HepG2 (cell line): ENCODE measurements at regions not wholly inside any gene's neighbourhood (a gene's known extent, or its start where the extent isn't known, plus 50 kb on each side); places are given as distances from the start of the nearest gene placed in this dataset.

Experiments
- ETV5 ChIP-seq: IDR thresholded peaks from 2 replicates; pipeline ENCODE4 v1.6.1; 2018; ENCODE audit warnings: missing biosample characterization, missing genetic modification reagents, inconsistent platforms, borderline replicate concordance
- ISL2 ChIP-seq: sonication (generic); formaldehyde crosslinking; IDR thresholded peaks from 2 replicates; pipeline ENCODE4 v1.5.0; 2020; ENCODE audit warnings: missing genetic modification reagents
- PHF21A ChIP-seq: sonication (generic); formaldehyde crosslinking; IDR thresholded peaks from 2 replicates; pipeline ENCODE4 v1.5.0; 2020; ENCODE audit warnings: mild to moderate bottlenecking, missing genetic modification reagents
- POLR2G ChIP-seq: fragments of 200-400 bp; formaldehyde crosslinking; IDR thresholded peaks from 2 replicates; pipeline ENCODE4 v1.6.1; 2018; ENCODE audit warnings: mild to moderate bottlenecking, low read depth, low read length, moderate library complexity
- RFX5 ChIP-seq: IDR thresholded peaks from 2 replicates; pipeline ENCODE4 v1.6.1; 2011; ENCODE audit warnings: low read depth, low read length, improper control_type of control experiment
- SP1 ChIP-seq, 2 experiments: fragments of 450-650 bp in 1 of 2; sonication (generic) in 1 of 2; formaldehyde crosslinking in 1 of 2; IDR thresholded peaks; 2 replicates each; pipeline versions ENCODE4 v1.4.0 to v1.6.1; 2016 to 2020; ENCODE audit warnings: missing genetic modification reagents in 1 of 2
- ZNF101 ChIP-seq: sonication (generic); formaldehyde crosslinking; IDR thresholded peaks from 2 replicates; pipeline ENCODE4 v1.4.0; 2020; ENCODE audit warnings: mild to moderate bottlenecking, low read depth, missing genetic modification reagents, borderline replicate concordance
- ZNF577 ChIP-seq: sonication (generic); formaldehyde crosslinking; IDR thresholded peaks from 2 replicates; pipeline ENCODE4 v1.4.0; 2020; ENCODE audit warnings: mild to moderate bottlenecking, low read depth, missing genetic modification reagents, borderline replicate concordance
- ZNF614 ChIP-seq: IDR thresholded peaks from 2 replicates; pipeline ENCODE4 v1.6.1; 2018; ENCODE audit warnings: missing biosample characterization, missing genetic modification reagents, inconsistent platforms, borderline replicate concordance
- ZNF652 ChIP-seq: IDR thresholded peaks from 2 replicates; pipeline ENCODE4 v1.6.1; 2016; ENCODE audit warnings: low read depth, borderline replicate concordance
- ZNF737 ChIP-seq: sonication (generic); formaldehyde crosslinking; IDR thresholded peaks from 2 replicates; pipeline ENCODE4 v1.5.0; 2020; ENCODE audit warnings: missing genetic modification reagents, mild to moderate bottlenecking, borderline replicate concordance
- TF ChIP-seq, protein P1 (sequence below): sonication (generic); formaldehyde crosslinking; IDR thresholded peaks from 2 replicates; pipeline ENCODE4 v1.9.0; 2022; ENCODE audit warnings: missing genetic modification reagents, mild to moderate bottlenecking, borderline replicate concordance
- TF ChIP-seq, protein P2 (sequence below): sonication (generic); formaldehyde crosslinking; IDR thresholded peaks from 2 replicates; pipeline ENCODE4 v1.5.1; 2020; ENCODE audit warnings: mild to moderate bottlenecking, missing genetic modification reagents, moderate library complexity
- TF ChIP-seq, protein P3 (sequence below): sonication (generic); formaldehyde crosslinking; IDR thresholded peaks from 2 replicates; pipeline ENCODE4 v1.4.0; 2020; ENCODE audit warnings: mild to moderate bottlenecking, missing genetic modification reagents, borderline replicate concordance
- TF ChIP-seq, protein P4 (sequence below): sonication (generic); formaldehyde crosslinking; IDR thresholded peaks from 2 replicates; pipeline ENCODE4 v1.4.0; 2020; ENCODE audit warnings: missing genetic modification reagents, borderline replicate concordance

DNA sequence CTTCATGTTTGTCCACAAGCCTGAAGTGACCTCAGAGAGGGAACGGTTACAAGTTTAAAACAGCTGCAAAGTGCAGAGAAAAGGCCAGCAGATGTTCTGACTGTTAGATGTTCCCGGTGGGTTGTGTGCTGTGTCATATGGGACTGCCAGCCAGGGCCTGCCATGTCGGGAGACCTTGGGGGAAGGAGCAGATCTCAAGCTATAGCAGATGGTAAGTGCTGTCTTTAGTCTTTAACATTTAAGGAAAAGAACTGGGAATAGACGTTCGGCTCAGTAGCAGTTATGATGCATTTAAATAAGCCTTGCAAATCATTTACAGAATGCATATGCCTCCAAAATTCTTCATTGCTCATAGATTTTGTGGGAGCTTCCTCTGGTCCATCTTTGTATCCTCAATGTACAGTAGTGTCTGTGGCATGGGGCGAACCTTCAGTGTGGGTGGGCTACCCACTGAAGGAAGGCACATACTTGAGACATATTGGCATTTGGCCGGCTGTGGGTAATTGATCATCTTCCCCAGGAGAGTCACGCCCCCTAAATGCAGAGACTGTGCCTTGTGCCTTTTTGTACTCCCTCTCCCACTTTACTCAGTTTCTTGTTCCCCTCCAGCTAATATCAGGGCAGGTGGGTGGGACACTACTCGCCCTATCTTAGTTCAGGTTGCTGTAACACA lies 131.9 kb downstream of the NPIPB5 start (continued):
- TF ChIP-seq, protein P1, sequence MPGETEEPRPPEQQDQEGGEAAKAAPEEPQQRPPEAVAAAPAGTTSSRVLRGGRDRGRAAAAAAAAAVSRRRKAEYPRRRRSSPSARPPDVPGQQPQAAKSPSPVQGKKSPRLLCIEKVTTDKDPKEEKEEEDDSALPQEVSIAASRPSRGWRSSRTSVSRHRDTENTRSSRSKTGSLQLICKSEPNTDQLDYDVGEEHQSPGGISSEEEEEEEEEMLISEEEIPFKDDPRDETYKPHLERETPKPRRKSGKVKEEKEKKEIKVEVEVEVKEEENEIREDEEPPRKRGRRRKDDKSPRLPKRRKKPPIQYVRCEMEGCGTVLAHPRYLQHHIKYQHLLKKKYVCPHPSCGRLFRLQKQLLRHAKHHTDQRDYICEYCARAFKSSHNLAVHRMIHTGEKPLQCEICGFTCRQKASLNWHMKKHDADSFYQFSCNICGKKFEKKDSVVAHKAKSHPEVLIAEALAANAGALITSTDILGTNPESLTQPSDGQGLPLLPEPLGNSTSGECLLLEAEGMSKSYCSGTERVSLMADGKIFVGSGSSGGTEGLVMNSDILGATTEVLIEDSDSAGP (CRISPR knock-in tag) = no peak
- TF ChIP-seq SP1 (IDR thresholded peaks at IDR 0.05) = no peak
- no peak for TF ChIP-seq SP1 (CRISPR knock-in tag; IDR thresholded peaks at IDR 0.05)
- TF ChIP-seq ISL2 (CRISPR knock-in tag) = no peak
- TF ChIP-seq, protein P2, sequence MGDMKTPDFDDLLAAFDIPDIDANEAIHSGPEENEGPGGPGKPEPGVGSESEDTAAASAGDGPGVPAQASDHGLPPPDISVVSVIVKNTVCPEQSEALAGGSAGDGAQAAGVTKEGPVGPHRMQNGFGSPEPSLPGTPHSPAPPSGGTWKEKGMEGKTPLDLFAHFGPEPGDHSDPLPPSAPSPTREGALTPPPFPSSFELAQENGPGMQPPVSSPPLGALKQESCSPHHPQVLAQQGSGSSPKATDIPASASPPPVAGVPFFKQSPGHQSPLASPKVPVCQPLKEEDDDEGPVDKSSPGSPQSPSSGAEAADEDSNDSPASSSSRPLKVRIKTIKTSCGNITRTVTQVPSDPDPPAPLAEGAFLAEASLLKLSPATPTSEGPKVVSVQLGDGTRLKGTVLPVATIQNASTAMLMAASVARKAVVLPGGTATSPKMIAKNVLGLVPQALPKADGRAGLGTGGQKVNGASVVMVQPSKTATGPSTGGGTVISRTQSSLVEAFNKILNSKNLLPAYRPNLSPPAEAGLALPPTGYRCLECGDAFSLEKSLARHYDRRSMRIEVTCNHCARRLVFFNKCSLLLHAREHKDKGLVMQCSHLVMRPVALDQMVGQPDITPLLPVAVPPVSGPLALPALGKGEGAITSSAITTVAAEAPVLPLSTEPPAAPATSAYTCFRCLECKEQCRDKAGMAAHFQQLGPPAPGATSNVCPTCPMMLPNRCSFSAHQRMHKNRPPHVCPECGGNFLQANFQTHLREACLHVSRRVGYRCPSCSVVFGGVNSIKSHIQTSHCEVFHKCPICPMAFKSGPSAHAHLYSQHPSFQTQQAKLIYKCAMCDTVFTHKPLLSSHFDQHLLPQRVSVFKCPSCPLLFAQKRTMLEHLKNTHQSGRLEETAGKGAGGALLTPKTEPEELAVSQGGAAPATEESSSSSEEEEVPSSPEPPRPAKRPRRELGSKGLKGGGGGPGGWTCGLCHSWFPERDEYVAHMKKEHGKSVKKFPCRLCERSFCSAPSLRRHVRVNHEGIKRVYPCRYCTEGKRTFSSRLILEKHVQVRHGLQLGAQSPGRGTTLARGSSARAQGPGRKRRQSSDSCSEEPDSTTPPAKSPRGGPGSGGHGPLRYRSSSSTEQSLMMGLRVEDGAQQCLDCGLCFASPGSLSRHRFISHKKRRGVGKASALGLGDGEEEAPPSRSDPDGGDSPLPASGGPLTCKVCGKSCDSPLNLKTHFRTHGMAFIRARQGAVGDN (CRISPR knock-in tag) = no peak
- TF ChIP-seq, protein P3, sequence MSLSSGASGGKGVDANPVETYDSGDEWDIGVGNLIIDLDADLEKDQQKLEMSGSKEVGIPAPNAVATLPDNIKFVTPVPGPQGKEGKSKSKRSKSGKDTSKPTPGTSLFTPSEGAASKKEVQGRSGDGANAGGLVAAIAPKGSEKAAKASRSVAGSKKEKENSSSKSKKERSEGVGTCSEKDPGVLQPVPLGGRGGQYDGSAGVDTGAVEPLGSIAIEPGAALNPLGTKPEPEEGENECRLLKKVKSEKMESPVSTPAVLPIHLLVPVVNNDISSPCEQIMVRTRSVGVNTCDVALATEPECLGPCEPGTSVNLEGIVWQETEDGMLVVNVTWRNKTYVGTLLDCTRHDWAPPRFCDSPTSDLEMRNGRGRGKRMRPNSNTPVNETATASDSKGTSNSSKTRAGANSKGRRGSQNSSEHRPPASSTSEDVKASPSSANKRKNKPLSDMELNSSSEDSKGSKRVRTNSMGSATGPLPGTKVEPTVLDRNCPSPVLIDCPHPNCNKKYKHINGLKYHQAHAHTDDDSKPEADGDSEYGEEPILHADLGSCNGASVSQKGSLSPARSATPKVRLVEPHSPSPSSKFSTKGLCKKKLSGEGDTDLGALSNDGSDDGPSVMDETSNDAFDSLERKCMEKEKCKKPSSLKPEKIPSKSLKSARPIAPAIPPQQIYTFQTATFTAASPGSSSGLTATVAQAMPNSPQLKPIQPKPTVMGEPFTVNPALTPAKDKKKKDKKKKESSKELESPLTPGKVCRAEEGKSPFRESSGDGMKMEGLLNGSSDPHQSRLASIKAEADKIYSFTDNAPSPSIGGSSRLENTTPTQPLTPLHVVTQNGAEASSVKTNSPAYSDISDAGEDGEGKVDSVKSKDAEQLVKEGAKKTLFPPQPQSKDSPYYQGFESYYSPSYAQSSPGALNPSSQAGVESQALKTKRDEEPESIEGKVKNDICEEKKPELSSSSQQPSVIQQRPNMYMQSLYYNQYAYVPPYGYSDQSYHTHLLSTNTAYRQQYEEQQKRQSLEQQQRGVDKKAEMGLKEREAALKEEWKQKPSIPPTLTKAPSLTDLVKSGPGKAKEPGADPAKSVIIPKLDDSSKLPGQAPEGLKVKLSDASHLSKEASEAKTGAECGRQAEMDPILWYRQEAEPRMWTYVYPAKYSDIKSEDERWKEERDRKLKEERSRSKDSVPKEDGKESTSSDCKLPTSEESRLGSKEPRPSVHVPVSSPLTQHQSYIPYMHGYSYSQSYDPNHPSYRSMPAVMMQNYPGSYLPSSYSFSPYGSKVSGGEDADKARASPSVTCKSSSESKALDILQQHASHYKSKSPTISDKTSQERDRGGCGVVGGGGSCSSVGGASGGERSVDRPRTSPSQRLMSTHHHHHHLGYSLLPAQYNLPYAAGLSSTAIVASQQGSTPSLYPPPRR = no peak
- 0 out of 2 replicates have a peak, but pooled peaks have one; percentile 8 for TF ChIP-seq ETV5 (CRISPR knock-in tag)
- TF ChIP-seq POLR2G = no peak
- no peak for TF ChIP-seq RFX5
- TF ChIP-seq PHF21A (CRISPR knock-in tag) = no peak
- TF ChIP-seq, protein P4, sequence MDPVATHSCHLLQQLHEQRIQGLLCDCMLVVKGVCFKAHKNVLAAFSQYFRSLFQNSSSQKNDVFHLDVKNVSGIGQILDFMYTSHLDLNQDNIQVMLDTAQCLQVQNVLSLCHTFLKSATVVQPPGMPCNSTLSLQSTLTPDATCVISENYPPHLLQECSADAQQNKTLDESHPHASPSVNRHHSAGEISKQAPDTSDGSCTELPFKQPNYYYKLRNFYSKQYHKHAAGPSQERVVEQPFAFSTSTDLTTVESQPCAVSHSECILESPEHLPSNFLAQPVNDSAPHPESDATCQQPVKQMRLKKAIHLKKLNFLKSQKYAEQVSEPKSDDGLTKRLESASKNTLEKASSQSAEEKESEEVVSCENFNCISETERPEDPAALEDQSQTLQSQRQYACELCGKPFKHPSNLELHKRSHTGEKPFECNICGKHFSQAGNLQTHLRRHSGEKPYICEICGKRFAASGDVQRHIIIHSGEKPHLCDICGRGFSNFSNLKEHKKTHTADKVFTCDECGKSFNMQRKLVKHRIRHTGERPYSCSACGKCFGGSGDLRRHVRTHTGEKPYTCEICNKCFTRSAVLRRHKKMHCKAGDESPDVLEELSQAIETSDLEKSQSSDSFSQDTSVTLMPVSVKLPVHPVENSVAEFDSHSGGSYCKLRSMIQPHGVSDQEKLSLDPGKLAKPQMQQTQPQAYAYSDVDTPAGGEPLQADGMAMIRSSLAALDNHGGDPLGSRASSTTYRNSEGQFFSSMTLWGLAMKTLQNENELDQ (CRISPR knock-in tag) = no peak
- TF ChIP-seq ZNF101 (CRISPR knock-in tag) = no peak
- no peak for TF ChIP-seq ZNF614 (CRISPR knock-in tag)
- TF ChIP-seq ZNF737 (CRISPR knock-in tag) = 0 out of 2 replicates have a peak, but pooled peaks have one; percentile 73
- no peak for TF ChIP-seq ZNF577 (CRISPR knock-in tag)
- TF ChIP-seq ZNF652 (CRISPR knock-in tag) = no peak
- TF ChIP-seq, all 625 proteins: peak for 5
